HCT116 (cell line): ENCODE measurements at regions not wholly inside any gene's neighbourhood (a gene's known extent, or its start where the extent isn't known, plus 50 kb on each side); places are given as distances from the start of the nearest gene placed in this dataset.

Experiments
- ATAC-seq: fragments of 200-7000 bp; cut with Tn5 transposase; 2 replicates; pipeline ENCODE4 v1.9.1; 2020; ENCODE audit warnings: mild to moderate bottlenecking, moderate library complexity
- BruUV-seq: library from RNA; stranded (reverse); fragments of 400-500 nt; replicated peaks from 2 replicates; lab custom pipeline; 2021; lab: Mats Ljungman, UMichigan
- CTCF ChIA-PET: fragments of 300-600 bp; sonication (Branson Sonifier 250); formaldehyde crosslinking; loops from one replicate; lab custom pipeline; 2021; ENCODE audit warnings: antibody characterized with exemption; lab: Charles Lee
- POLR2A ChIA-PET: fragments of 300-600, 350-600 bp; sonication (Branson Sonifier 250); formaldehyde crosslinking; loops from one replicate; lab custom pipeline; 2021; ENCODE audit warnings: antibody characterized with exemption; lab: Charles Lee
- RAD21 ChIA-PET, 2 experiments: fragments of 300-600 bp; sonication (Branson Sonifier 250); formaldehyde crosslinking; loops; one replicate each; lab custom pipeline; 2023; ENCODE audit warnings: low total read pairs in 2 of 2; ENCODE audit not compliant: uncharacterized antibody in 2 of 2, unreplicated experiment in 2 of 2, low non-redundant PET in 1 of 2; lab: Charles Lee
- DNase-seq: peaks from one replicate; pipeline ENCODE4 v3.0.0-alpha.2; 2010; ENCODE audit warnings: low read depth, low spot score
- H2AFZ ChIP-seq: fragments of 200-600 bp; shearing (Covaris generic), sonication (generic); 2 replicates; pipeline ENCODE4 v1.6.1; 2017; ENCODE audit warnings: low read depth, mixed run types, mixed read lengths, antibody characterized with exemption, low read length; ENCODE audit not compliant: poor library complexity, severe bottlenecking
- H3K27ac ChIP-seq: 2 replicates; pipeline ENCODE4 v1.5.1; 2012; ENCODE audit warnings: low read depth, low read length
- H3K27me3 ChIP-seq: fragments of 200-600 bp; sonication (generic); 2 replicates; pipeline ENCODE4 v1.6.1; 2016; ENCODE audit warnings: mixed run types, low read length, mixed read lengths; ENCODE audit not compliant: insufficient read depth
- H3K36me3 ChIP-seq, 2 experiments: fragments of 200-500 bp in 1 of 2; fragments of 200-600 bp in 1 of 2; sonication (Bioruptor generic) in 1 of 2; sonication (generic) in 1 of 2; 2 replicates each; pipeline versions ENCODE4 v1.5.1 to v1.6.1; 2014 to 2016; ENCODE audit warnings: low read length in 2 of 2, inconsistent platforms in 1 of 2, mixed read lengths in 1 of 2, mixed run types in 1 of 2; ENCODE audit not compliant: insufficient read depth in 2 of 2, control insufficient read depth in 1 of 2
- H3K4me1 ChIP-seq, 2 experiments: fragments of 200-600 bp in 1 of 2; sonication (generic) in 1 of 2; 2 replicates each; pipeline versions ENCODE4 v1.5.1 to v1.6.1; 2012 to 2017; ENCODE audit warnings: low read length in 2 of 2, inconsistent platforms in 1 of 2, mild to moderate bottlenecking in 1 of 2, mixed read lengths in 1 of 2, mixed run types in 1 of 2, moderate library complexity in 1 of 2; ENCODE audit not compliant: insufficient read depth in 2 of 2, control insufficient read depth in 1 of 2
- H3K4me2 ChIP-seq: fragments of 200-600 bp; sonication (generic); 2 replicates; pipeline ENCODE4 v1.6.1; 2017; ENCODE audit warnings: mixed run types, low read length, mixed read lengths
- H3K4me3 ChIP-seq, 2 experiments: fragments of 200-600 bp in 1 of 2; sonication (generic) in 1 of 2; replicated peaks in 1 of 2; 2 replicates each; pipeline ENCODE4 v1.5.1; 2011 to 2016; ENCODE audit warnings: low read length in 2 of 2, control low read depth in 1 of 2, low read depth in 1 of 2, mild to moderate bottlenecking in 1 of 2, mixed read lengths in 1 of 2, mixed run types in 1 of 2
- H3K79me2 ChIP-seq: fragments of 200-600 bp; sonication (generic); 2 replicates; pipeline ENCODE4 v1.6.1; 2017; ENCODE audit warnings: mild to moderate bottlenecking, mixed run types, low read length, moderate library complexity, mixed read lengths; ENCODE audit not compliant: insufficient read depth
- H3K9ac ChIP-seq: fragments of 200-600 bp; sonication (generic); 2 replicates; pipeline ENCODE4 v1.6.1; 2016; ENCODE audit warnings: low read length, mixed read lengths
- H3K9me2 ChIP-seq: fragments of 200-600 bp; sonication (generic), shearing (Covaris generic); 2 replicates; pipeline ENCODE4 v1.6.1; 2017; ENCODE audit warnings: mixed run types, mild to moderate bottlenecking, moderate library complexity; ENCODE audit not compliant: insufficient read depth
- H3K9me3 ChIP-seq, 2 experiments: fragments of 200-500 bp in 1 of 2; fragments of 200-600 bp in 1 of 2; sonication (Bioruptor generic) in 1 of 2; sonication (generic) in 1 of 2; 2 replicates each; pipeline ENCODE4 v1.6.1; 2014 to 2017; ENCODE audit warnings: low read length in 2 of 2, mixed read lengths in 2 of 2, inconsistent platforms in 1 of 2, low read depth in 1 of 2, mild to moderate bottlenecking in 1 of 2, mixed run types in 1 of 2, moderate library complexity in 1 of 2; ENCODE audit not compliant: control insufficient read depth in 1 of 2, insufficient read depth in 1 of 2
- H4K20me1 ChIP-seq: fragments of 200-600 bp; sonication (generic), shearing (Covaris generic); 2 replicates; pipeline ENCODE4 v1.6.1; 2017; ENCODE audit warnings: mixed run types, mild to moderate bottlenecking, moderate library complexity; ENCODE audit not compliant: insufficient read depth
- CBX3 ChIP-seq: IDR thresholded peaks from 2 replicates; pipeline ENCODE4 v1.6.1; 2012; ENCODE audit warnings: low read depth
- CEBPB ChIP-seq: IDR thresholded peaks from 2 replicates; pipeline ENCODE4 v1.6.1; 2012; ENCODE audit warnings: low read depth
- ELF1 ChIP-seq: IDR thresholded peaks from 2 replicates; pipeline ENCODE4 v1.6.1; 2012; ENCODE audit warnings: low read depth, borderline replicate concordance
- EZH2 ChIP-seq: fragments of 200-600 bp; sonication (generic); IDR thresholded peaks from 2 replicates; pipeline ENCODE4 v1.6.1; 2017; ENCODE audit warnings: antibody characterized with exemption, mixed run types
- EZH2phosphoT487 ChIP-seq: fragments of 200-600 bp; IDR thresholded peaks from 2 replicates; pipeline ENCODE4 v1.6.1; 2018; ENCODE audit warnings: antibody characterized with exemption, borderline replicate concordance
- FOSL1 ChIP-seq: IDR thresholded peaks from 2 replicates; pipeline ENCODE4 v1.6.1; 2012; ENCODE audit warnings: low read depth
- JUND ChIP-seq: IDR thresholded peaks from 2 replicates; pipeline ENCODE4 v1.6.1; 2012
- POLR2AphosphoS5 ChIP-seq: IDR thresholded peaks from 2 replicates; pipeline ENCODE4 v1.6.1; 2011; ENCODE audit warnings: mild to moderate bottlenecking, low read depth, low read length, moderate library complexity
- RAD21 ChIP-seq: IDR thresholded peaks from 2 replicates; pipeline ENCODE4 v1.6.1; 2012; ENCODE audit warnings: low read depth, mild to moderate bottlenecking
- SRF ChIP-seq: IDR thresholded peaks from 2 replicates; pipeline ENCODE4 v1.6.1; 2012; ENCODE audit warnings: low read depth
- TCF7L2 ChIP-seq: IDR thresholded peaks from 2 replicates; pipeline ENCODE4 v1.7.0; 2011; ENCODE audit warnings: borderline replicate concordance, inconsistent platforms; ENCODE audit not compliant: insufficient read depth, insufficient read length; ENCODE audit errors: extremely low read depth
- YY1 ChIP-seq: IDR thresholded peaks from 2 replicates; pipeline ENCODE4 v1.6.1; 2011; ENCODE audit warnings: low read length, low read depth, moderate library complexity, mild to moderate bottlenecking; ENCODE audit not compliant: insufficient replicate concordance; ENCODE audit errors: extremely low read depth
- ZFX ChIP-seq: fragments of 450-650 bp; IDR thresholded peaks from 2 replicates; pipeline ENCODE4 v1.6.1; 2017
- ZNF274 ChIP-seq: fragments of 200-500 bp; sonication (Bioruptor generic); IDR thresholded peaks from 2 replicates; pipeline ENCODE4 v1.6.1; 2014; ENCODE audit warnings: mild to moderate bottlenecking, low read depth, low read length, inconsistent platforms
- intact Hi-C: fragments of 100-400 bp; cut with micrococcal nuclease; formaldehyde crosslinking; loops from 2 replicates; pipeline ENCODE4 v1.10.0; 2022
- TF ChIP-seq, protein P1 (sequence below): IDR thresholded peaks from 2 replicates; pipeline ENCODE4 v1.6.1; 2012; ENCODE audit warnings: low read depth
- TF ChIP-seq, protein P2 (sequence below): IDR thresholded peaks from 2 replicates; pipeline ENCODE4 v1.6.1; 2011; ENCODE audit warnings: mild to moderate bottlenecking, low read length, moderate library complexity; ENCODE audit not compliant: insufficient replicate concordance; ENCODE audit errors: extremely low read depth
- TF ChIP-seq, protein P3 (sequence below): IDR thresholded peaks from 2 replicates; pipeline ENCODE4 v1.6.1; 2012

DNA sequence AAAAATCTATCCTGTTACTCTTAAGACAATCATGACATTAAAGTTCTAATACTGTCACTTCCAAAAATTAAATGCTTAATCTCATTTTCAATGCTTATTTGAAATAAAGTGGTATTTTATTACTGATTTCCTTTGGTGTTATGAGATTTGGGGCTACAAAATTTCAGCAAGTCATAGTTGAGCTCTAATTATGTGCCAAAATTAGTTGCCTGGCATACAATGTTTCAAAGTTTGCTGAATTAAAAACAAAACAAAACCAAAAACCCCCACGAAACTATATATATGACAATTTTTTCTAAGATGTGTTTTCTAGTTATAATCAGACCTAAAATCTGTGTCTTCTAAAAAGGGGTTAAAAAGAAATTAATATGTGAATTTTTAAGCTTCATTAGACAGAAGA, 62.2 kb downstream of the KCNRG start:
- Histone ChIP-seq H2AFZ (no peak overlapping the region), H3K79me2 (peaks cover 93% of the 10 kb centered on the region), H3K36me3 (peaks cover 0 to 3% of the 10 kb centered on the region in 2 experiments; a peak in 2 of 4 replicates), H4K20me1 (peaks cover 41% of the 10 kb centered on the region; the same call in 1 of the 2 replicates), H3K4me3 (no peak overlapping the region), H3K9me3 (no peaks in the 10 kb centered on the region), H3K4me1 (peaks cover 18 to 23% of the 10 kb centered on the region in 2 experiments), H3K27me3 (no peaks in the 10 kb centered on the region), H3K4me2 (no peak overlapping the region), H3K9ac (no peak overlapping the region), H3K9me2 (no peaks in the 10 kb centered on the region), H3K27ac (no peak overlapping the region)
- intact Hi-C loops: no loop called here
- DNase-seq (no peak), ATAC-seq (no peak)
- CTCF ChIA-PET: no interaction called here
- TF ChIP-seq, protein P1, sequence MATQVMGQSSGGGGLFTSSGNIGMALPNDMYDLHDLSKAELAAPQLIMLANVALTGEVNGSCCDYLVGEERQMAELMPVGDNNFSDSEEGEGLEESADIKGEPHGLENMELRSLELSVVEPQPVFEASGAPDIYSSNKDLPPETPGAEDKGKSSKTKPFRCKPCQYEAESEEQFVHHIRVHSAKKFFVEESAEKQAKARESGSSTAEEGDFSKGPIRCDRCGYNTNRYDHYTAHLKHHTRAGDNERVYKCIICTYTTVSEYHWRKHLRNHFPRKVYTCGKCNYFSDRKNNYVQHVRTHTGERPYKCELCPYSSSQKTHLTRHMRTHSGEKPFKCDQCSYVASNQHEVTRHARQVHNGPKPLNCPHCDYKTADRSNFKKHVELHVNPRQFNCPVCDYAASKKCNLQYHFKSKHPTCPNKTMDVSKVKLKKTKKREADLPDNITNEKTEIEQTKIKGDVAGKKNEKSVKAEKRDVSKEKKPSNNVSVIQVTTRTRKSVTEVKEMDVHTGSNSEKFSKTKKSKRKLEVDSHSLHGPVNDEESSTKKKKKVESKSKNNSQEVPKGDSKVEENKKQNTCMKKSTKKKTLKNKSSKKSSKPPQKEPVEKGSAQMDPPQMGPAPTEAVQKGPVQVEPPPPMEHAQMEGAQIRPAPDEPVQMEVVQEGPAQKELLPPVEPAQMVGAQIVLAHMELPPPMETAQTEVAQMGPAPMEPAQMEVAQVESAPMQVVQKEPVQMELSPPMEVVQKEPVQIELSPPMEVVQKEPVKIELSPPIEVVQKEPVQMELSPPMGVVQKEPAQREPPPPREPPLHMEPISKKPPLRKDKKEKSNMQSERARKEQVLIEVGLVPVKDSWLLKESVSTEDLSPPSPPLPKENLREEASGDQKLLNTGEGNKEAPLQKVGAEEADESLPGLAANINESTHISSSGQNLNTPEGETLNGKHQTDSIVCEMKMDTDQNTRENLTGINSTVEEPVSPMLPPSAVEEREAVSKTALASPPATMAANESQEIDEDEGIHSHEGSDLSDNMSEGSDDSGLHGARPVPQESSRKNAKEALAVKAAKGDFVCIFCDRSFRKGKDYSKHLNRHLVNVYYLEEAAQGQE: no peak
- TF ChIP-seq EZH2phosphoT487: no peak
- TF ChIP-seq POLR2AphosphoS5: no peak
- no peak for TF ChIP-seq SRF
- TF ChIP-seq FOSL1: no peak
- no peak for TF ChIP-seq CBX3
- no peak for TF ChIP-seq ZNF274
- no peak for TF ChIP-seq JUND
- no peak for TF ChIP-seq ELF1
- TF ChIP-seq TCF7L2: no peak
- TF ChIP-seq, protein P2, sequence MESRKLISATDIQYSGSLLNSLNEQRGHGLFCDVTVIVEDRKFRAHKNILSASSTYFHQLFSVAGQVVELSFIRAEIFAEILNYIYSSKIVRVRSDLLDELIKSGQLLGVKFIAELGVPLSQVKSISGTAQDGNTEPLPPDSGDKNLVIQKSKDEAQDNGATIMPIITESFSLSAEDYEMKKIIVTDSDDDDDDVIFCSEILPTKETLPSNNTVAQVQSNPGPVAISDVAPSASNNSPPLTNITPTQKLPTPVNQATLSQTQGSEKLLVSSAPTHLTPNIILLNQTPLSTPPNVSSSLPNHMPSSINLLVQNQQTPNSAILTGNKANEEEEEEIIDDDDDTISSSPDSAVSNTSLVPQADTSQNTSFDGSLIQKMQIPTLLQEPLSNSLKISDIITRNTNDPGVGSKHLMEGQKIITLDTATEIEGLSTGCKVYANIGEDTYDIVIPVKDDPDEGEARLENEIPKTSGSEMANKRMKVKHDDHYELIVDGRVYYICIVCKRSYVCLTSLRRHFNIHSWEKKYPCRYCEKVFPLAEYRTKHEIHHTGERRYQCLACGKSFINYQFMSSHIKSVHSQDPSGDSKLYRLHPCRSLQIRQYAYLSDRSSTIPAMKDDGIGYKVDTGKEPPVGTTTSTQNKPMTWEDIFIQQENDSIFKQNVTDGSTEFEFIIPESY: no peak
- TF ChIP-seq, protein P3, sequence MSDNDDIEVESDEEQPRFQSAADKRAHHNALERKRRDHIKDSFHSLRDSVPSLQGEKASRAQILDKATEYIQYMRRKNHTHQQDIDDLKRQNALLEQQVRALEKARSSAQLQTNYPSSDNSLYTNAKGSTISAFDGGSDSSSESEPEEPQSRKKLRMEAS: no peak
- TF ChIP-seq EZH2: no peak
- TF ChIP-seq CEBPB: no peak
- TF ChIP-seq RAD21: no peak
- no peak for TF ChIP-seq YY1
- no peak for TF ChIP-seq ZFX
- RAD21 ChIA-PET: no interaction called here
- no TSS peak for BruUV-seq
- POLR2A ChIA-PET: no interaction called here
